ENCODE measurements at regions not wholly inside any gene's neighbourhood (a gene's known extent, or its start where the extent isn't known, plus 50 kb on each side); places are given as distances from the start of the nearest gene placed in this dataset.

DNA sequence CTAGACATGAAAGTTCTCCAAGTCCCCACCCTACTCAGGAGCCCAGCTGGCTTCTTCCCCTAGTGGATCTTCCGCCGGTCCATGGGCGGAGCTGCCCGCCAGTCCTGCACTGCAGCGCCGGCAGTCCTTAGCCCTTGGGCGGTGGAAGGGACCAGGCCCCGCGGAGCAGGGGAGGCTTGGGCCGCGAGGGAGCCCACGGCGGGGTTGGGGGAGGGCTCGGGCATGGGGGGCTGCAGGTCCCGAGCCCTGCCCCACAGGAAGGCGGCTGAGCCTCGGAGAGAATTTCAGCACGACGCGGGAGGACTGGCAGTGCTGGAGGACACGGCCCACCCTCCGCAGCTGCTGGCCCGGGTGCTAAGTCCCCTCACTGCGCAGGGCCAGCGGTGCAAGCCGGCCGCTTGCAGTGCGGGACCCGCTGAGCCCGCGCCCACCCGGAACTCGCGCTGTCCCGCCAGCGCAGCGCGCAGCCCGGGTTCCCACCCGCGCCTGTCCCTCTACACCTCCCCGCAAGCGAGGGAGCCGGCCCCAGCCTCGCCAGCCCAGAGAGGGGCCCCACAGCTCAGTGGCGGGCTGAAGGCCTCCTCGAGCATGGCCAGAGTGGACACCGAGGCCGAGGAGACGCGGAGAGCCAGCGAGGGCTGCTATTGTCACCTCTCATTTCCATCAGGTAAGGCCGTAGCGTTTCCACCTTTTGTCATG, 1398.6 kb downstream of the MRPL39 start:
- Mint-ChIP-seq H3K4me1 (no peaks in the 10 kb centered on the region), H3K27me3 (ENCODE audit: low read depth in 2 of 2) (no peaks in the 10 kb centered on the region), H3K4me3 (no peak overlapping the region), H3K9me3 (peaks cover 9 to 19% of the 10 kb centered on the region in 2 donors), H3K36me3 (no peaks in the 10 kb centered on the region), H3K27ac (no peak overlapping the region)
- TF ChIP-seq, protein P1, sequence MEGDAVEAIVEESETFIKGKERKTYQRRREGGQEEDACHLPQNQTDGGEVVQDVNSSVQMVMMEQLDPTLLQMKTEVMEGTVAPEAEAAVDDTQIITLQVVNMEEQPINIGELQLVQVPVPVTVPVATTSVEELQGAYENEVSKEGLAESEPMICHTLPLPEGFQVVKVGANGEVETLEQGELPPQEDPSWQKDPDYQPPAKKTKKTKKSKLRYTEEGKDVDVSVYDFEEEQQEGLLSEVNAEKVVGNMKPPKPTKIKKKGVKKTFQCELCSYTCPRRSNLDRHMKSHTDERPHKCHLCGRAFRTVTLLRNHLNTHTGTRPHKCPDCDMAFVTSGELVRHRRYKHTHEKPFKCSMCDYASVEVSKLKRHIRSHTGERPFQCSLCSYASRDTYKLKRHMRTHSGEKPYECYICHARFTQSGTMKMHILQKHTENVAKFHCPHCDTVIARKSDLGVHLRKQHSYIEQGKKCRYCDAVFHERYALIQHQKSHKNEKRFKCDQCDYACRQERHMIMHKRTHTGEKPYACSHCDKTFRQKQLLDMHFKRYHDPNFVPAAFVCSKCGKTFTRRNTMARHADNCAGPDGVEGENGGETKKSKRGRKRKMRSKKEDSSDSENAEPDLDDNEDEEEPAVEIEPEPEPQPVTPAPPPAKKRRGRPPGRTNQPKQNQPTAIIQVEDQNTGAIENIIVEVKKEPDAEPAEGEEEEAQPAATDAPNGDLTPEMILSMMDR (IDR thresholded peaks at IDR 0.05) = no peak
- intact Hi-C loops (cut with micrococcal nuclease) = no loop called here
- no peak overlapping the region for H3K4me3 ChIP-seq (ENCODE audit: low read length)
- no peaks in the 10 kb centered on the region for H3K4me1 ChIP-seq (ENCODE audit: control insufficient read depth, insufficient read depth, low read length)
- no peaks in the 10 kb centered on the region for H3K36me3 ChIP-seq (ENCODE audit: control insufficient read depth, insufficient read depth, low read length)
- H3K27ac ChIP-seq (ENCODE audit: low read length) = no peak overlapping the region
- H3K9me3 ChIP-seq (ENCODE audit: control insufficient read depth, insufficient read depth, low read length) = peaks cover 5% of the 10 kb centered on the region
- H3K27me3 ChIP-seq (ENCODE audit: control insufficient read depth, insufficient read depth, low read length) = no peaks in the 10 kb centered on the region
- DNase-seq (no peak), ATAC-seq (no peak)
- 95% methylated on average over 54 of the region's 54 CpGs for WGBS (ENCODE audit: insufficient coverage)

DNA sequence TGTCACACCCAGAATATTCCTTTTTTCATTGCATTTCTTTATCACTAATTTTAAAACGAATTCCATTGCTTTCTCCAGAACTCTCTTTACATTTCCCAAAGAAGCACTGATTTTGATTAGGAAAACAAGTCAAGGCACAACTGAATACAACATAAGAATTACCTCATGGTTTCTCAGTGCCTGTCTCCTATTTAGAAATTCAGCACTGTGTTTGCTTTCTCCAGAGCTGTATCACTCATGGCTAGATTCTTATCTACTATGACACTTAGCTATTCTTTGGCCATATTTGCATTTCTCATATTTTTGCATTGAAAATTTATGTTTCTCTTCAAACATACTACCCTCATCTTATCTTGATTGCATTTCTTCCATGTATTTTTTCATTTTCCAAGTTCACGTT, 1402.0 kb downstream of the MRPL39 start:
- ATAC-seq (no peak), DNase-seq (no peak)
- no peaks in the 10 kb centered on the region for H3K36me3 ChIP-seq (ENCODE audit: control insufficient read depth, insufficient read depth, low read length)
- H3K4me3 Mint-ChIP-seq = no peak overlapping the region
- H3K9me3 ChIP-seq (ENCODE audit: control insufficient read depth, insufficient read depth, low read length) = peaks cover 5% of the 10 kb centered on the region
- intact Hi-C loops (cut with micrococcal nuclease) = no loop called here
- peaks cover 7 to 17% of the 10 kb centered on the region in 2 donors for H3K9me3 Mint-ChIP-seq
- no peak overlapping the region for H3K4me3 ChIP-seq (ENCODE audit: low read length)
- no peak overlapping the region for H3K27ac Mint-ChIP-seq
- H3K27ac ChIP-seq (ENCODE audit: low read length) = no peak overlapping the region
- no peaks in the 10 kb centered on the region for H3K4me1 Mint-ChIP-seq
- H3K36me3 Mint-ChIP-seq = no peaks in the 10 kb centered on the region
- 55% methylated on average over 1 of the region's 2 CpGs for WGBS (ENCODE audit: insufficient coverage)
- no peaks in the 10 kb centered on the region for H3K4me1 ChIP-seq (ENCODE audit: control insufficient read depth, insufficient read depth, low read length)
- TF ChIP-seq, protein P1 (IDR thresholded peaks at IDR 0.05) = no peak
- H3K27me3 ChIP-seq (ENCODE audit: control insufficient read depth, insufficient read depth, low read length) = no peaks in the 10 kb centered on the region
- H3K27me3 Mint-ChIP-seq (ENCODE audit: low read depth in 2 of 2) = no peaks in the 10 kb centered on the region

DNA sequence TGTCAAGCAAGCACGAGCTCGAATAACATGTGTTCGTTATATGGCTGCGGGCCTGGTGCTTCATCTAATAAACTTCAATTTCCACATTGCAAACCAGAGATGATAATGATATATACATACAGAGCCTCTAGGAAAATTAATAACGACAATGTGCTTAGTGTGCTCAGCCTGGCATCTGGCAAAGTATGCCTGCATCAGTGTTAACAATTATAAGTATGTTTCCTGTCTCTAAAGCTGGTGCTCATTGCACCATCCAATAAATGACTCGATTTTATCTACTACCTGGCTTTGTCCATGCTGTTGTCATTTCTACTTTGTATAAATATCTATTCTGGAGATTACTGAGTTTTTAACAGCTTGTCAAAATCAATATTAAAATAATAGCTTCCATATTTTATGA, 1402.6 kb downstream of the MRPL39 start:
- Mint-ChIP-seq H3K27me3 (ENCODE audit: low read depth in 2 of 2) (no peaks in the 10 kb centered on the region), H3K36me3 (no peaks in the 10 kb centered on the region), H3K9me3 (peaks cover 7 to 14% of the 10 kb centered on the region in 2 donors), H3K27ac (no peak overlapping the region), H3K4me1 (no peaks in the 10 kb centered on the region), H3K4me3 (no peak overlapping the region)
- no peak overlapping the region for H3K4me3 ChIP-seq (ENCODE audit: low read length)
- TF ChIP-seq, protein P1 (IDR thresholded peaks at IDR 0.05) = no peak
- H3K36me3 ChIP-seq (ENCODE audit: control insufficient read depth, insufficient read depth, low read length) = no peaks in the 10 kb centered on the region
- no peaks in the 10 kb centered on the region for H3K4me1 ChIP-seq (ENCODE audit: control insufficient read depth, insufficient read depth, low read length)
- intact Hi-C loops (cut with micrococcal nuclease) = no loop called here
- 97% methylated on average over 4 of the region's 6 CpGs for WGBS (ENCODE audit: insufficient coverage)
- H3K27ac ChIP-seq (ENCODE audit: low read length) = no peak overlapping the region
- no peak for DNase-seq
- H3K9me3 ChIP-seq (ENCODE audit: control insufficient read depth, insufficient read depth, low read length) = peaks cover 5% of the 10 kb centered on the region
- H3K27me3 ChIP-seq (ENCODE audit: control insufficient read depth, insufficient read depth, low read length) = no peaks in the 10 kb centered on the region
- no peak for ATAC-seq

DNA sequence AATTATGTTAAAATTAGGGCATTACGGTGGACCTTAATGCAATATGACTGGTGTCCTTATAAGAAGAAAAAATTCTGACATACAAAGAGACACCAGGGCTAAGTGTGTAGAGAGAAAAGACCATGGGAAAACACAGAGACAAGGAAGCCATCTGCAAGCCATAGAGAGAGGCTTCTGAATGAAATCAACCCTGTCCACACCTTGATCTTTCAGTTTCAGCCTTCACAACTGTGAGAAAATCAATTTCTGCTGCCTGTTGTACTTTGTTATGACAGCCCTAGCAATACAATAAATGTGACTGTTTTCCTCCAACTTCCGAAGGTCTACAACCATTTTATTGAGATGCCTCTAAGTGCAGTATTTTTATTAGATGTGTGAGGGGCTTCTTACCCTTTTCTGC, 1407.2 kb downstream of the MRPL39 start:
- H3K4me1 Mint-ChIP-seq = no peaks in the 10 kb centered on the region
- H3K27ac ChIP-seq (ENCODE audit: low read length) = no peak overlapping the region

More for the DNA sequence above, 1407.2 kb downstream of the MRPL39 start:
- Histone ChIP-seq H3K4me1 (ENCODE audit: control insufficient read depth, insufficient read depth, low read length) (no peaks in the 10 kb centered on the region), H3K4me3 (ENCODE audit: low read length) (no peak overlapping the region), H3K27me3 (ENCODE audit: control insufficient read depth, insufficient read depth, low read length) (no peaks in the 10 kb centered on the region), H3K36me3 (ENCODE audit: control insufficient read depth, insufficient read depth, low read length) (no peaks in the 10 kb centered on the region), H3K9me3 (ENCODE audit: control insufficient read depth, insufficient read depth, low read length) (no peaks in the 10 kb centered on the region)
- Mint-ChIP-seq H3K4me3 (no peak overlapping the region), H3K27ac (no peak overlapping the region), H3K27me3 (ENCODE audit: low read depth in 2 of 2) (no peaks in the 10 kb centered on the region), H3K36me3 (no peaks in the 10 kb centered on the region), H3K9me3 (peaks cover 5 to 11% of the 10 kb centered on the region in 2 donors)
- no peak for ATAC-seq
- DNase-seq = no peak
- intact Hi-C loops (cut with micrococcal nuclease) = no loop called here
- 85% methylated on average over 2 of the region's 2 CpGs for WGBS (ENCODE audit: insufficient coverage)
- TF ChIP-seq, protein P1 (IDR thresholded peaks at IDR 0.05) = no peak

Measured in natural killer cell (primary cell).